CD4-positive, alpha-beta T cell treated with Interleukin-4 for 1 hour (primary cell): ENCODE measurements at regions not wholly inside any gene's neighbourhood (a gene's known extent, or its start where the extent isn't known, plus 50 kb on each side); places are given as distances from the start of the nearest gene placed in this dataset.

Experiments
- DNase-seq, 2 donors: peaks; one replicate each; pipeline ENCODE4 v3.0.0-alpha.2; 2020 to 2022

DNA sequence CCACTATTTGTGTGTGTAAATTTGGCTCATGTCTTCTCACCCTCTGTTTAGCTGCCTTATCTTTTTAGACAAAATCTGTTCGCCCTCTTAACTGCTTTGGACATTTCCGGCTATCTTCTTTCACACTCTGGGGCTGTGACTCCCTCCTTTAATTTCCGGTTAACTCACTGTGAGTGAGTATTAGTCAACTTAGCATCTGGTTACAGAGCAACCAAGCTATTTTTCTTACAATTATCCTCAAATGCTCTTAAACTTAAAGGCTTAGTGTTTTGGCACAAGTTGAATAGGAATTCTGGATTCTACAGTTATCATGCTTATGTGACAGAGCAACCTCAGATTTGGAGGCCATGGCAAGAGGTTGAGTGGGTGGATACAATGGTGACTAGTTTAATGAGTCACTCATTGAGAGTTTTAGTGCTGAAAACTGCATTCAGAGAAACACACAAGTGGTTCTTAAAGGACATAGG is 177.6 kb upstream of the SEMA3A start:
- DNase-seq, result no peak

GRCh38 chr7:84370114-84370513 is 175.5 kb upstream of the SEMA3A start:
- DNase-seq, result no peak

GRCh38 chr7:84368122-84368521 is 173.5 kb upstream of the SEMA3A start:
- no peak for DNase-seq

DNA sequence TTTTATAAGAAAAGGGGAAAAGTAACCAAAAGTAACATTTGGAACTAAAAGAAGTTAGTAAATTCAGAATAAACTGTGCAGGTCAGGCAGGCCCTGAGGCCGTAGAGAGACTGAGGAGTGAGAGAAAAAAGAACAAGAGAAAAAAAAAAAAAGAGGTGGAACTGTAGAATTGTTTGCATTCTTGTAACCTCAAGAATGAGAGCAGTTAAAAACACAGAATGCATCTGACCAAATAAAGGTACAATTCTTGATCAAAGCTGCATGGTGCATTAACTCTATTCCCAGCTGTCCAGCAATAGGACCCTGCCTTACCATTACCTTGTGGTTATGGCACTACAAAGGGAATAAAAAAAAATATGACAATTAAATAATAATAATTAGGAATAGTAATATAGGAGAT is 170.1 kb upstream of the SEMA3A start:
- DNase-seq, result no peak

- DNase-seq, result no peak
Observed at GRCh38 chr7:84363741-84364140, 169.2 kb upstream of the SEMA3A start.

DNA sequence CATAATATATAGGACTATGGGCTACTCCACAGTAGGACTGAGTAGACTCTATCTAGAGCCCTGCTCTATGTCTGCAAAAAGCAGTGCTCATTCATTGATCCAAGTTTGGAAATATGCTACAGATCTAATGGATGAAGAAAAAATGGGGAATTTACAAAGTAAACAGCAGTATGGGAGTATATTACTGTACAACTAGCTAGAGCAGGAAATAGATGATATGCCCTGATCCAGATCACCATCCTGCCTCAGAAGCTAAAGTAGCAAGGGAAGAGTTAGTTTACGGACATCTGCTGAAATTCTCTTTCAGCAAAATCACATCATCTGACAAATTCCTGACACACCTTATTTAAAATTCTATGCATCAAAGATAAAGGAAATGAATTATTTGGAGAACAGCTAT is 168.2 kb upstream of the SEMA3A start:
- no peak for DNase-seq

GRCh38 chr7:84362360-84362759 is 167.8 kb upstream of the SEMA3A start:
- DNase-seq, result no peak

- DNase-seq, result no peak
Observed at GRCh38 chr7:84354866-84355265, 160.3 kb upstream of the SEMA3A start.

- no peak for DNase-seq
Observed at GRCh38 chr7:84354030-84354429, 159.4 kb upstream of the SEMA3A start.

DNA sequence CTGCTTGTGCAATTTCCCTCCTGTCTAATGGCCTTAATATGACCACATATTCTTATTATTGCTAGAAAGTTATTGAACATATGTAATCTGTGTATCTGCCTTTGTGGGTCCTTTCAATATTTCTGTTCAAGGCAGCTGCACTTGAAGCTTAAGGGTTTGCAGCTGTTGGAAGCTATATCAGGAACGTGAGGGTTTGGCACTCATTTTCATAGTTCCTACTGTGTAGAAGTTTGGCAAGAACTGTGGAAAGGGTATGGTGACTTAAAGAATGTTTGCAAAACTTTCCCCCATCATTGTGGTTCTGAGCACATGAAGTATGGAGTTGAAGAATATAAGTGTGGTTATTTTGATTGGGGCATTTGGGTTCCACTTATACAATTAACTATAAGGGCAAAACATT is 144.7 kb upstream of the SEMA3A start:
- DNase-seq, result no peak

DNA sequence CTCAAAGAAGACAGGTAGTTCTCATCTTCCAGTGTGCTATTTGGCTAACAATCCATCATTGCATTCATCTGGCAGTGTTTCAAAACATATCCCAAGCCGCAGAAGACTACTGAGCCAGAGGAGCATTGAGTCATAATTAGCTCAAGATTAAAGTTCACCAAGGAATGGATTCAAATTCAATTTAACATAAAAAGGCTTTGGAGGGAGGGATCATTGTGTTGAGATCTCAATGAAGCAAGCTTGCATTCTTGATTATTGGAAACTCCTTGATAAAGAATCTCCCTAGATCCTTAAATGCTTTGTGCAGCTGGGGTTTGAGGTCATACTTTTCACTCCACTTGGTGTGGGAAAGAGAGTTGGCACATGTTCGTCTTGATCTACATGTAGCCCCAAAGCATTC is 142.8 kb upstream of the SEMA3A start:
- DNase-seq, result no peak

DNA sequence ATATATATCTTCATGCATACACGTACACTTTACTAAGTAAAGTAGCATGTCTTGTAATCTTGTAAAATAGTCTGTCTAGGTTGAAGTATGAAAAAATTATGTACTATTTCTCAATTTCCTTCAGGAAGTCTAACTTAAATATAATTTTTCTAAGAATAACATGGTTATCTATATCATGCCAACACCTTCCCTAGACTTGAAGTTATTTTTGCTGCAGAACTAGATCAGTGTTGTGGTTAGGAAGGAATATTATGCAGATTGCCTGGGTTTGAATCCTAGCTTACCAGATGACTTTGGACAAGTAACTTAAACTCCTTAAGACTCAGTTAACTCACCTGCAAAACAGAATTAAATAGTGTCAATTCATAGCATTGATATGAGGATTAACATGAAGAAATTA is 142.2 kb upstream of the SEMA3A start:
- DNase-seq, result no peak

DNA sequence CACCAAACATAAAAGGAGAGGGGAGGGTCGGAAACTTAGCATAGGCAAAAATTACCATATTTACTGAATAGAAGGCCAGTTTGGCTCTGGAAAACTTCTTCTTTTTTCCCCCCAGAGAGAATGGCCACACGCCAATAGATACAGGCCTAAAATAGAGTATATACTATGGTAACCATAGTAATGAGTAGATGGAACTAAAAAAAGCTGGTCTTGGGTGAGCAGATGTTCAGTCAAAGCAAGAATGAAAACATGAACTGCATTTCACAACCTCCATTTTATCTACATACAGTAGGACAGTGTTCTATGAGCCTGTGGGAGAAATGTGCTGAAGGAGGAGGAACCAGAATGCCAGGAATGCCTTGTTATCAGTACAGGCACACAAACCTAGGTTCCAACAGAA is 141.7 kb upstream of the SEMA3A start:
- DNase-seq, result no peak

DNA sequence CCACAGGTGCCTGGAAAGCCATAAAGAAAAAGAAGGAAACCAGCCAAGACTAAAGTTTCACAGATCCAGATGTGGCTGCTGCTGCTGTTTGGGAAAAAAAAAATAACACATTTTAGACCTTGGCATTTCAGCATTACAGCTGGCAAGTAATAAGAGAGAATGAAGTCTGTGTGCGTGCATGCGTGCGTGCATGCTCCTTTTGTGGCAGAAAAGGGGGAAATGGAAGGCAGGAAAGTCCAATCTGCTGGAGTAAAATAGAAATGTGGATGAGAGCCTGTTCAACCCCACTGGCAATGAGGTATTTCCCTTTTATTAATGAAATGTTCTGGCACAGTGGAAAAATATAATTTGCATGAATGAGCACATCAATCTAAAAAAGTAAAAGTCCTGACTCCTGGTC is 137.0 kb upstream of the SEMA3A start:
- DNase-seq, result no peak

DNA sequence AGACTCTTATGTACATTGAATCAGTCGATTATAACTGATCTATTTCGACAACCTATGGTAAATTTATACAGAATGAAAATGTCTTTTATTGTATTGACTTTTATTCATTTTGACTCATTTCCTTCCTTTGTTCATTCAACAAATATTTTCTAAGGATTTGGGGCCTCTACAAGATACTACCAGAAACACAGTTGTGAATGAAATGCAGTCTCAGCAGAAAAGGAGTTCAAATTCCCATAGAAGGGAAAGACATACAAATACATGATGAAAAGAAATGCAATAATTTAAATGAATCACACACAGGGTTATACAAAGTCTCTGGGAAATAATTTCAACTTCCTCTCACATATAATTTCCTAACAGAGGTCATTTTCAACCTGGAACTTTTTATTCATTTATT is 134.0 kb upstream of the SEMA3A start:
- no peak for DNase-seq

DNA sequence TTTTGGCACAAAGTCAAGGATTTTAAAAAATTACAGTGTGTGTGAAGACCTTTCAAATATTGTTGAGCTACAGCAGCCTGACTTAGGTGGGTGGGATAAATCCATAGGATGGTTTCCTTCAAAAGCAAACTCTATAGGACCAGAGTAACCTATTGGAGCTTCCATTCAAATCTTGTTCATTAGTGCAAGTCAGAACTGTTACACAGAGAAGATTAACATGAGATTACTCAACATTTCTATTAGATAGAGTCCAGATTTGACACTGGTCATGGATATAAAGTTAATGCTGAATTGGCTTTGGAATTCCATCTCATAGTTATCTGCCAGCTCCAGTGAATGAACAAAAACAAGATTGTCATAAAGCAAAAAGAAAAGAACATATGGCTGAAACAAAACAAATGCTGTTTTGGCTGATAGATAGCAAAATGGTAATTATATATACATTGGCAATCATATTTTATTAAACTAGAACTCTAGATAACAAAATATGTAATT is 129.6 kb upstream of the SEMA3A start:
- DNase-seq, result no peak

DNA sequence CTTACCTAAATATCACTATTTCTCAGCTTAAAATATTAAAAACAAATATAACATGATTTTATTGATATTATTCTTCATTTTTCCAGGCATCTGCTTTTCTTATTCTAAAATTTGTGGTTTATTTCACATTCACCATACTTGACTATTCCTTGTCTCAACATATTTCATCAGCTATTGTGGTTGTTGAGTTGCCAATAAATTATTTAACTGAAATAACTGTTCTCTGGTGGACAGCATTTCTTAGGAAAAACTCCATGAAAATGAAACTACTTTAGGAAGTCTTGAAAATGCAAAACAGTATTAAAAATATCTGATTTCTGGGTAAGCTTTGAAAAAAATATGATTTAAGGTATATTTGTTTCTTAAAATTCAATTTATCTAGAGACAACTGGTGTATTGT is 122.9 kb upstream of the SEMA3A start:
- no peak for DNase-seq

DNA sequence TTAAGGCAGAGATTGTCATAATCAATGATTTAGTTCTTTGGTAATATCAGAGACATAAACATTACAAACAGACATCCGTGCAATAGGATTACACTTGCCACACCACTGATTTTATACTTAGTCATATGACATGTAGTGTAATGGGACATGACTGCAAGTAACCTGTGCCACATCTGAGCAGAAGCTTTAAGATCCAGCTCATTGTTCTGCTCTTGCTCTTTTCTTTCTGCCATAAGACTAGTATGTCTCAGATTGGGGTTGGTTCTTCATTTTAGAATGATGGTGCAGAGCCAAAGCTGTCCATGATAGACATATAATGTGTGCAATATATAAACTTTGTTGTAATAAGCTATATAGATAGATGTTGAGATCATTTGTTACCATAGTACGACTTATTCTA is 119.7 kb upstream of the SEMA3A start:
- DNase-seq, result no peak

DNA sequence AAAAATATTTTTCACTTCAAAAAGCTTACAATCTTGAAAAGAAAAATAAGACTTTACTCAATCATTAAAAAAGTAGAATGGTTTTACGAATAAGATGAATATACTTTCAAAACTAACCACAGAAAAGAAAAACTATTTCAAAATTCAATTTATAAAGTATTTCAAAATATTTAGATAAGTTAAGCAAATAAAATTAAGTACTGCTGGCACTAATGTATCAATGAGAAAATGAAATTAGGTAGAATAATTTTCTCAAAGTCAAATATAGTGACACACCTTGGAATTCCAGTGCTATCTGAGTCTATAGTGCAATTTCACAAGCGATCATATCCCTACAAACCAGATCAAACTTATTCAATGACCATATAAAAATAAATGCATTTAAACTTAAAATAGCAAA is 109.8 kb upstream of the SEMA3A start:
- no peak for DNase-seq

DNA sequence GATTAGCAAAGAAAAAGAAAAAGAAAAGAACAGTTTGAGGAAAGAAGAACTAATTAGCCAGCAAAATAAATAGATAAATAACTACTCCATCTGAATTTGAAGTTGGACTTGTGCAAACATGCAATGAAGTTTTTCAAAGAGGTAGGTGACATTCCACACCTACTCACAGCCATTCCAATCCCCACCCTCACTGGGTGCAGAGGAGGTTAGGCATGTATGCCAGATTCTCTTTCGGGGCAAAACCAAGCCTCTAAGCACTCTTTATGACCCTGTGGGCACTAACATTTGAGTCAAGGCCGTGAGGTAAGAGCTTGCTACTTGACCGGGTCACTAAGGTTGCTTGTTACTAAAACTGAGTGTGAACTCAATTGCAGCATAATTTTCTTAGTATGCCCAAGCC is 108.4 kb upstream of the SEMA3A start:
- no peak for DNase-seq

- no peak for DNase-seq
Observed at GRCh38 chr7:84297616-84298015, 103.0 kb upstream of the SEMA3A start.

DNA sequence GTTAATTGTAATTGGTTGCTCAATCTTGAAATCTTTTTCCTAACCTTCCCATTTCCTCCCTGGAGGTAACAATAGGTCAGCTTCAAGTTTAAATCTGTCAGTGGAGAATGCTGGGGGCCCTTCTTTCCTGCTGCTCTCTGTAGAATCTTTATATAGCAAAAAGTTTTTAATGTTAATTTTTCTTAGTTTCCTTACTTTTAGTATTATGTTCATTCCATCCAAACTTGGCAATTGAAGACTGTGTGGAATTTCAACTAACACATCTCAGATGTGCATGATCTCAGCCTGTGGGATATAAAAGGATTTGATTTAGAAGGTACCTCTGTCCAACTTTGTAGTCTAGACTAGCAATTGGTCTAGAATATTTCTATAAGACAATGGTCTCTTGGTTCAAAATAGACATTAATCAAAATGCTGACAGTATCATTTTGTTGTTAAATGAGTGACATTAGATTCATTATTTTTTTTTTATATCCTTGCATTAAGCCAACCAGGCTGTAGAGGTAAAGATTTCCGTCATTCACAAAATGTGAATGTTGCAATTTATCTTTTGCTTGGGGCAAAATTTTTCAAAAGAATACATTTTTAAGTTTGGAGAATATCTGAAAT is 100.4 kb upstream of the SEMA3A start:
- DNase-seq, result no peak

DNA sequence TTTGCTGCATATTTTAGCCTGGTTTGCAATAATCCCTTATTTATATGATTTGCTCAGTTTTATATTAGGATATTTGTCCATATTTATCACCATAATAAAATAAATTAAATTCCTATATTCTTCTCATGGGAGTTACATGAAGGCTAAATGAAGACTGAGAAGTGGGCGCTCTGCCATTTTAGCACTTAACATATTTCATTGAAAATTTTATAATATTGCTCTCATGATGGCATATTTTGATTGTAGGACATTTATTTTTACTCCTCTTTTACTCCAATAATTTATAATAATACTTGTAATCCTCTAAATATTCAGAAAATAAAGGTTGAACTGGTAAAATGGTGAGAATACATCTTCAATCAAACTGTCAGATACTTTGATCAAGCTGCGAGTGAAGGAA is 99.8 kb upstream of the SEMA3A start:
- no peak for DNase-seq

GRCh38 chr7:84291756-84292155 is 97.2 kb upstream of the SEMA3A start:
- no peak for DNase-seq

GRCh38 chr7:84283798-84284197 is 89.2 kb upstream of the SEMA3A start:
- DNase-seq, result no peak

DNA sequence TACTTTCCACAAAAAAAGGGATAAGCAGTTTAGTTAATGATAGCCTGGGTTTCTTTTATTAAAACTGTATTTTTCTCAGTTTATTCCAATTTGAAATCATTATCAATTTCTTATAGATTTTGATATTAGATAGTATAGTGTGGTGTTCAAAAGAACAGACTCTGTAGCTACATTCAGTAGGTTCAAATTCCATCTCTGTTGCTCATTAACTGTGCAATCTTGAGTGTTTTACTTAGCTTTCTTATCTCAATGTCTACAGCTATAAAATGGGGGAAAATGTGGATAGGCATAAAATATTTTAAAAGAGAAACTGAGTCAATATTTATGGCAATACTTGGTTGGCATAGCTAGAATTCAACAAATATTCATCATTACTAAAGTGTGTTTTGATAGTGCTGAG is 86.9 kb upstream of the SEMA3A start:
- DNase-seq, result no peak
